Mammary epithelial cell (primary cell): ENCODE measurements at regions not wholly inside any gene's neighbourhood (a gene's known extent, or its start where the extent isn't known, plus 50 kb on each side); places are given as distances from the start of the nearest gene placed in this dataset.

ENCODE experiments used
- EZH2 ChIP-seq: IDR thresholded peaks from 2 replicates; pipeline ENCODE4 v1.6.1; 2012; ENCODE audit warnings: low read length, inconsistent platforms, borderline replicate concordance
- TF ChIP-seq, protein P1 (sequence below), 2 donors: IDR thresholded peaks in 1 of 2; conservative IDR thresholded peaks in 1 of 2; 2 replicates each; pipeline ENCODE4 v1.5.1; 2011 to 2012; ENCODE audit warnings: inconsistent platforms in 2 of 2, low read length in 2 of 2, mild to moderate bottlenecking in 2 of 2, control low read depth in 1 of 2, low read depth in 1 of 2; ENCODE audit not compliant: insufficient read depth in 1 of 2; ENCODE audit errors: extremely low read depth in 1 of 2

DNA sequence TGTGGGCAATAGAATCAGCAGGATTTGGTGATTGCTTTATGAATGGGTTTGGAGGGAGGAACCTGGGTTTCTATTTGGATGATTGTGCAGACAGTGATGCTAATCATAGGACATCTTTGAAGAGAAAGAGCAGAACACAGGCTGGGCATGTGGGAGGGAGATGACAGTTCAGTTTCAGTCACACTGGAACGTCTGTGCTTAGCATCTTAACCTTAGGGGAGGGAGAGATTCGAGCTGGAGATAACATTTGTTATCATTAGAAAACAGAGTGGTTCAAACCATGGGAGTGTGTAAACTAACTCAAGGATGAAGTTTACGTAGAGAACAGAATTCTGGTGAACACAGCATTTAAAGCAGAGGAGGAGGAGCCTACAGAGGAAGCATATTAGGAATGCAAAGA, 138.6 kb upstream of the PPP2R2B start:
- TF ChIP-seq, protein P1, sequence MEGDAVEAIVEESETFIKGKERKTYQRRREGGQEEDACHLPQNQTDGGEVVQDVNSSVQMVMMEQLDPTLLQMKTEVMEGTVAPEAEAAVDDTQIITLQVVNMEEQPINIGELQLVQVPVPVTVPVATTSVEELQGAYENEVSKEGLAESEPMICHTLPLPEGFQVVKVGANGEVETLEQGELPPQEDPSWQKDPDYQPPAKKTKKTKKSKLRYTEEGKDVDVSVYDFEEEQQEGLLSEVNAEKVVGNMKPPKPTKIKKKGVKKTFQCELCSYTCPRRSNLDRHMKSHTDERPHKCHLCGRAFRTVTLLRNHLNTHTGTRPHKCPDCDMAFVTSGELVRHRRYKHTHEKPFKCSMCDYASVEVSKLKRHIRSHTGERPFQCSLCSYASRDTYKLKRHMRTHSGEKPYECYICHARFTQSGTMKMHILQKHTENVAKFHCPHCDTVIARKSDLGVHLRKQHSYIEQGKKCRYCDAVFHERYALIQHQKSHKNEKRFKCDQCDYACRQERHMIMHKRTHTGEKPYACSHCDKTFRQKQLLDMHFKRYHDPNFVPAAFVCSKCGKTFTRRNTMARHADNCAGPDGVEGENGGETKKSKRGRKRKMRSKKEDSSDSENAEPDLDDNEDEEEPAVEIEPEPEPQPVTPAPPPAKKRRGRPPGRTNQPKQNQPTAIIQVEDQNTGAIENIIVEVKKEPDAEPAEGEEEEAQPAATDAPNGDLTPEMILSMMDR (conservative IDR thresholded peaks at IDR 0.05 in 1 of 2, IDR thresholded peaks at IDR 0.05 in 1 of 2; ENCODE audit: extremely low read depth in 1 of 2, insufficient read depth in 1 of 2, low read depth in 1 of 2, low read length in 2 of 2), result no peak
- TF ChIP-seq EZH2, result no peak
